ENCODE measurements at regions not wholly inside any gene's neighbourhood (a gene's known extent, or its start where the extent isn't known, plus 50 kb on each side); places are given as distances from the start of the nearest gene placed in this dataset.

GRCh38 chr11:110972640-110973039, 260.4 kb upstream of the ARHGAP20 start:
- TF ChIP-seq TRIM28 (IDR thresholded peaks at IDR 0.05; ENCODE audit: borderline replicate concordance, low read length) (no peak), ZNF341 (tag by site-specific recombination; IDR thresholded peaks at IDR 0.05; ENCODE audit: low read depth) (no peak), ZNF549 (tag by site-specific recombination; IDR thresholded peaks at IDR 0.05) (no peak), ZNF121 (tag by site-specific recombination; IDR thresholded peaks at IDR 0.05) (no peak), CTCF (tag by site-specific recombination; IDR thresholded peaks at IDR 0.05) (no peak), FEZF1 (tag by site-specific recombination; IDR thresholded peaks at IDR 0.05) (no peak)
- TF ChIP-seq, protein P1, sequence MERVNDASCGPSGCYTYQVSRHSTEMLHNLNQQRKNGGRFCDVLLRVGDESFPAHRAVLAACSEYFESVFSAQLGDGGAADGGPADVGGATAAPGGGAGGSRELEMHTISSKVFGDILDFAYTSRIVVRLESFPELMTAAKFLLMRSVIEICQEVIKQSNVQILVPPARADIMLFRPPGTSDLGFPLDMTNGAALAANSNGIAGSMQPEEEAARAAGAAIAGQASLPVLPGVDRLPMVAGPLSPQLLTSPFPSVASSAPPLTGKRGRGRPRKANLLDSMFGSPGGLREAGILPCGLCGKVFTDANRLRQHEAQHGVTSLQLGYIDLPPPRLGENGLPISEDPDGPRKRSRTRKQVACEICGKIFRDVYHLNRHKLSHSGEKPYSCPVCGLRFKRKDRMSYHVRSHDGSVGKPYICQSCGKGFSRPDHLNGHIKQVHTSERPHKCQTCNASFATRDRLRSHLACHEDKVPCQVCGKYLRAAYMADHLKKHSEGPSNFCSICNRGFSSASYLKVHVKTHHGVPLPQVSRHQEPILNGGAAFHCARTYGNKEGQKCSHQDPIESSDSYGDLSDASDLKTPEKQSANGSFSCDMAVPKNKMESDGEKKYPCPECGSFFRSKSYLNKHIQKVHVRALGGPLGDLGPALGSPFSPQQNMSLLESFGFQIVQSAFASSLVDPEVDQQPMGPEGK (tag by site-specific recombination; IDR thresholded peaks at IDR 0.05) = no peak
- TF ChIP-seq, protein P2, sequence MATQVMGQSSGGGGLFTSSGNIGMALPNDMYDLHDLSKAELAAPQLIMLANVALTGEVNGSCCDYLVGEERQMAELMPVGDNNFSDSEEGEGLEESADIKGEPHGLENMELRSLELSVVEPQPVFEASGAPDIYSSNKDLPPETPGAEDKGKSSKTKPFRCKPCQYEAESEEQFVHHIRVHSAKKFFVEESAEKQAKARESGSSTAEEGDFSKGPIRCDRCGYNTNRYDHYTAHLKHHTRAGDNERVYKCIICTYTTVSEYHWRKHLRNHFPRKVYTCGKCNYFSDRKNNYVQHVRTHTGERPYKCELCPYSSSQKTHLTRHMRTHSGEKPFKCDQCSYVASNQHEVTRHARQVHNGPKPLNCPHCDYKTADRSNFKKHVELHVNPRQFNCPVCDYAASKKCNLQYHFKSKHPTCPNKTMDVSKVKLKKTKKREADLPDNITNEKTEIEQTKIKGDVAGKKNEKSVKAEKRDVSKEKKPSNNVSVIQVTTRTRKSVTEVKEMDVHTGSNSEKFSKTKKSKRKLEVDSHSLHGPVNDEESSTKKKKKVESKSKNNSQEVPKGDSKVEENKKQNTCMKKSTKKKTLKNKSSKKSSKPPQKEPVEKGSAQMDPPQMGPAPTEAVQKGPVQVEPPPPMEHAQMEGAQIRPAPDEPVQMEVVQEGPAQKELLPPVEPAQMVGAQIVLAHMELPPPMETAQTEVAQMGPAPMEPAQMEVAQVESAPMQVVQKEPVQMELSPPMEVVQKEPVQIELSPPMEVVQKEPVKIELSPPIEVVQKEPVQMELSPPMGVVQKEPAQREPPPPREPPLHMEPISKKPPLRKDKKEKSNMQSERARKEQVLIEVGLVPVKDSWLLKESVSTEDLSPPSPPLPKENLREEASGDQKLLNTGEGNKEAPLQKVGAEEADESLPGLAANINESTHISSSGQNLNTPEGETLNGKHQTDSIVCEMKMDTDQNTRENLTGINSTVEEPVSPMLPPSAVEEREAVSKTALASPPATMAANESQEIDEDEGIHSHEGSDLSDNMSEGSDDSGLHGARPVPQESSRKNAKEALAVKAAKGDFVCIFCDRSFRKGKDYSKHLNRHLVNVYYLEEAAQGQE (tag by site-specific recombination; IDR thresholded peaks at IDR 0.05) = no peak
